ENCODE measurements at regions not wholly inside any gene's neighbourhood (a gene's known extent, or its start where the extent isn't known, plus 50 kb on each side); places are given as distances from the start of the nearest gene placed in this dataset.

DNA sequence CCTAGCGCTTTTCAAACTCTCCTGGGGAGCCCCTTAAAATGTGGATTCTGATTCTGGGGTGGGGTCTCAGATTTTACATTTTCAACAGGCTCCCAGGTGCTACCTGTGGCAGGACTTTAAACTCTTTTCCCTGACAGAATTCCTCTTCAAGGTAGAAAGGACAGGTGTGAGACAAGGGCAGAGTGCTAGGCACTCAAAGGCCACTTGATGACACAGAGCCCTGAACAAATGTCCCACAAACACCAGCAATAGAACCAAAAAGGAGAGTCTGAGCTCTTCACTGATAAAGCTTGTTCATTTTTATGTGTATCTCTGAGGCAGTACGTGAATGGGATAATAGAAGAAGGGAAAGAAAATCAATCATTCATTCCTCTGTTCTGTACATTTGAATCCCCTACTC lies 77.7 kb upstream of the PELI1 start:
- no peaks in the 10 kb centered on the region for H3K36me3 ChIP-seq
- TF ChIP-seq EP300 (IDR thresholded peaks at IDR 0.05; ENCODE audit: low read depth) (no peak), POLR2A (IDR thresholded peaks at IDR 0.05) (no peak), POLR2AphosphoS5 (IDR thresholded peaks at IDR 0.05) (no peak)
- TF ChIP-seq, protein P1, sequence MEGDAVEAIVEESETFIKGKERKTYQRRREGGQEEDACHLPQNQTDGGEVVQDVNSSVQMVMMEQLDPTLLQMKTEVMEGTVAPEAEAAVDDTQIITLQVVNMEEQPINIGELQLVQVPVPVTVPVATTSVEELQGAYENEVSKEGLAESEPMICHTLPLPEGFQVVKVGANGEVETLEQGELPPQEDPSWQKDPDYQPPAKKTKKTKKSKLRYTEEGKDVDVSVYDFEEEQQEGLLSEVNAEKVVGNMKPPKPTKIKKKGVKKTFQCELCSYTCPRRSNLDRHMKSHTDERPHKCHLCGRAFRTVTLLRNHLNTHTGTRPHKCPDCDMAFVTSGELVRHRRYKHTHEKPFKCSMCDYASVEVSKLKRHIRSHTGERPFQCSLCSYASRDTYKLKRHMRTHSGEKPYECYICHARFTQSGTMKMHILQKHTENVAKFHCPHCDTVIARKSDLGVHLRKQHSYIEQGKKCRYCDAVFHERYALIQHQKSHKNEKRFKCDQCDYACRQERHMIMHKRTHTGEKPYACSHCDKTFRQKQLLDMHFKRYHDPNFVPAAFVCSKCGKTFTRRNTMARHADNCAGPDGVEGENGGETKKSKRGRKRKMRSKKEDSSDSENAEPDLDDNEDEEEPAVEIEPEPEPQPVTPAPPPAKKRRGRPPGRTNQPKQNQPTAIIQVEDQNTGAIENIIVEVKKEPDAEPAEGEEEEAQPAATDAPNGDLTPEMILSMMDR (IDR thresholded peaks at IDR 0.05): no peak
- no peak overlapping the region for H3K4me3 ChIP-seq
- 86 to 89% methylated on average over 2 of the region's 2 CpGs for WGBS, 2 donors (ENCODE audit: low coverage in 1 of 2)
- H3K9me3 ChIP-seq: no peaks in the 10 kb centered on the region
- intact Hi-C loops (cut with DNase I; ENCODE audit: low total_unique reads) (no loop called here), in situ Hi-C loops (cut with MboI; ENCODE audit: low pct_ligation_motif_present in 1 of 4, low pct_unique_long_range_greater_than_20kb in 1 of 4, low sequenced_read_pairs in 3 of 4) (no loop called here)
- H3K4me1 ChIP-seq: peaks cover 6 to 32% (median 10%) of the 10 kb centered on the region in 4 donors
- H3K27me3 ChIP-seq: no peaks in the 10 kb centered on the region
- DNase-seq: no peak
- peak overlapping the region; percentile 12 to 45 (median 14) for H3K27ac ChIP-seq

DNA sequence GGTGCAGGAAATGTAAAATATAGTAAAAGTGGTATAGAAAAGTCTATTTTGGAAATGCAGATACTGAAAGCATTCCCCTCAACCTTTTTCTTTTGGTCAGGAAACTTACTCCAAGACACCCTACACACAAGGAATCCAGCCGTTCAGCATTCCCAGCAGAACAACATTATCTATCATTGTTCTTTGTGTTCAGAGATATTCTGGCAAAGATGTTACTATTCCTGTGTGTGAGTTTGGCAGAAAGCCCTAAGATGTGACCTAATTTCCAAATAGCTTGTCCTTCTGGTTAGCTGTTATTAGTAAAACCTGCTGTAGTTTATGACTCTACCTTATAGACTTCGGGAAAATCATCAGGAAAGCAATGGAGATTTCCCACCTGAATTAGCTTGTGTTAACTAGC lies 78.1 kb upstream of the PELI1 start:
- Histone ChIP-seq H3K4me3 (no peak overlapping the region), H3K27me3 (no peaks in the 10 kb centered on the region), H3K9me3 (no peaks in the 10 kb centered on the region), H3K36me3 (no peaks in the 10 kb centered on the region), H3K4me1 (peaks cover 8 to 36% (median 10%) of the 10 kb centered on the region in 4 donors), H3K27ac (peak overlapping the region in 3 of 4 donors; percentile 12 to 45 (median 12))
- intact Hi-C loops (cut with DNase I; ENCODE audit: low total_unique reads): no loop called here
- TF ChIP-seq EP300 (IDR thresholded peaks at IDR 0.05; ENCODE audit: low read depth) (no peak), POLR2A (IDR thresholded peaks at IDR 0.05) (no peak), POLR2AphosphoS5 (IDR thresholded peaks at IDR 0.05) (no peak)
- TF ChIP-seq, protein P1 (IDR thresholded peaks at IDR 0.05): no peak
- no peak for DNase-seq
- in situ Hi-C loops (cut with MboI; ENCODE audit: low pct_ligation_motif_present in 1 of 4, low pct_unique_long_range_greater_than_20kb in 1 of 4, low sequenced_read_pairs in 3 of 4): no loop called here
- WGBS, 2 donors (ENCODE audit: low coverage in 1 of 2): 44 to 51% methylated on average over 2 of the region's 2 CpGs

DNA sequence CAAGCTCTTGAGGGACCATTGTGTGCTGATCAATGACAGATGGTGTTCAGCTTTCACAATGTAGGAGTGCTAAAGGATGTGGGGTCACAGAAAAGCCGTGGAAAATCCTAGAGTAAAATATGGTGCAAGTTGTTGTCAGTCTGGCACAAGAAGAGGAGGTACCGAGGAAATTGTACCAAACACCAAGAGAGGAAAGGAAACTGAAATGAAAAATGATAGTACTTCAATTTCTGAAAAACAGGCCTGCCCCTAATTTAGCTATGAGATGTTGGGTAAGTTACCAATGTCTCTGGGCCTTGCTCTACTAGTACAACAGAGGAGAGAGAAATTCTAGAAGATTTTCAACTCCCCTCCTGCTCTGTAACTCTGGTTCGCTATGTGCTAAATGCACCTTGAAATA lies 78.8 kb upstream of the PELI1 start:
- in situ Hi-C loops (cut with MboI; ENCODE audit: low pct_ligation_motif_present in 1 of 4, low pct_unique_long_range_greater_than_20kb in 1 of 4, low sequenced_read_pairs in 3 of 4): no loop called here
- peak overlapping the region; percentile 11 to 45 (median 28) for H3K27ac ChIP-seq

DNA sequence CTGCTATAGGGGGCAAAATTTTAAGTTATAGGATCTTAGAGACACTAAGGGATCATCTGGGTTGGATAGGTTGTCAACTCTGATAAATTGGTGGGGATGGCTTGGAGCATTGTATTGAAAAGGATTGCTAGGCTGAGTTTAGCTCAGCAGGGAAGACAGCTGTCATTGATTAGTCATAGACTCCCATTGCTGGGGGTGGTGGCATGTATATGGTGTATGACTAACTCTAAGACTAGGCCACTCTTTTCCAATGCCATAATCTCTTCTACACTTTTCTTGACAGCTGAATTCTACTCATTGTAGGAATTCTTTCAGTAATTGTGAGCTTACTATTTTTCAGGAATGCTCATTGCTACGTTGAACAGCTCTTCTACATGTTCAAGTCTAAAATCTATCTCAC lies 81.3 kb upstream of the PELI1 start:
- intact Hi-C loops (cut with DNase I; ENCODE audit: low total_unique reads) (no loop called here), in situ Hi-C loops (cut with MboI; ENCODE audit: low pct_ligation_motif_present in 1 of 4, low pct_unique_long_range_greater_than_20kb in 1 of 4, low sequenced_read_pairs in 3 of 4) (no loop called here)
- Histone ChIP-seq H3K27ac (no peak overlapping the region), H3K4me3 (no peak overlapping the region), H3K9me3 (no peaks in the 10 kb centered on the region), H3K36me3 (no peaks in the 10 kb centered on the region), H3K27me3 (no peaks in the 10 kb centered on the region), H3K4me1 (peaks cover 8 to 50% (median 17%) of the 10 kb centered on the region in 4 donors)
- no peak for DNase-seq
- TF ChIP-seq, protein P1 (IDR thresholded peaks at IDR 0.05): no peak
- TF ChIP-seq POLR2A (IDR thresholded peaks at IDR 0.05) (no peak), EP300 (IDR thresholded peaks at IDR 0.05; ENCODE audit: low read depth) (no peak), POLR2AphosphoS5 (IDR thresholded peaks at IDR 0.05) (no peak)
- WGBS, 2 donors (ENCODE audit: low coverage in 1 of 2): 97% methylated on average over 1 of the region's 1 CpG; no CpG with 5 or more reads in 1 of the 2 donors

More for the DNA sequence above, 78.8 kb upstream of the PELI1 start:
- peaks cover 8 to 42% (median 13%) of the 10 kb centered on the region in 4 donors for H3K4me1 ChIP-seq
- no peak overlapping the region for H3K4me3 ChIP-seq
- TF ChIP-seq, protein P1 (IDR thresholded peaks at IDR 0.05): no peak
- no peak for TF ChIP-seq POLR2A (IDR thresholded peaks at IDR 0.05)
- no peak for TF ChIP-seq POLR2AphosphoS5 (IDR thresholded peaks at IDR 0.05)
- TF ChIP-seq EP300 (IDR thresholded peaks at IDR 0.05; ENCODE audit: low read depth): no peak
- intact Hi-C loops (cut with DNase I; ENCODE audit: low total_unique reads): no loop called here
- WGBS, 2 donors (ENCODE audit: low coverage in 1 of 2): 75 to 83% methylated on average over 2 to 3 of the region's 3 CpGs
- no peaks in the 10 kb centered on the region for H3K27me3 ChIP-seq
- H3K36me3 ChIP-seq: no peaks in the 10 kb centered on the region
- no peak for DNase-seq
- no peaks in the 10 kb centered on the region for H3K9me3 ChIP-seq
